ENCODE measurements at regions not wholly inside any gene's neighbourhood (a gene's known extent, or its start where the extent isn't known, plus 50 kb on each side); places are given as distances from the start of the nearest gene placed in this dataset.

DNA sequence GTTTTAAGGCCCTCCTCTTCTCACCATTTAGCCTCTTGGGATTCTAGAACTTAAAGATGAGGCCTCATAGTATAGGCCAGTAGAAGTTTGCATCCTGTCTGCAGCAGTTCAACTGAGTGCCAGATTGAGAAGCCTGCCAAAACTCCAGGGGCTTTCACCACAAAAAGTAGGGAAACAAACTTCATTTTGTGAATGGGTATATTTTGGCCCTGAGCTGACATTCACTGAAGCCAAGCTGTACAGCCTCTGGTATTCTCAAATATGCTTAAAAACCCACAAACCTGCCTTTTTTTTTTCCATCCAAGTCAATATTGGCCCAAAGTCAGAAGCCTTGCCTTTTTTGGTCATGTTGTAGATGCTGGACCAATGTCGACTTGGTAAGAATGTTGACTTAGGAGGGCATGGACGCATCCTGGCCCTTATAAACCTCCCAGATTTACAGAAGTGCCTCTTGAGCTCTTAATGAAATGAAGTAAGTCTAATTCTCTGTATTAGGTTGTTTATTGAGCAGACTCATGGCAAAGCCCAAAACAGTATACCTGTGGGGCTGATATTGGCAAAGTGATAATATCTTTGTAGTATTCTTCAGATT, 337.5 kb downstream of the CHRM3 start:
- H3K36me3 ChIP-seq (ENCODE audit: insufficient read depth): no peaks in the 10 kb centered on the region
- ATAC-seq (no peak), DNase-seq (ENCODE audit: low spot score) (no peak)
- Mint-ChIP-seq H3K4me3 (no peak overlapping the region), H3K4me1 (peaks cover 5% of the 10 kb centered on the region; the same call in 2 of the 3 replicates), H3K9me3 (no peaks in the 10 kb centered on the region), H3K36me3 (ENCODE audit: low read depth) (no peaks in the 10 kb centered on the region), H3K27ac (no peak overlapping the region), H3K27me3 (ENCODE audit: insufficient read depth, low read depth, poor library complexity) (no peaks in the 10 kb centered on the region)
- H3K4me3 ChIP-seq: no peak overlapping the region
- TF ChIP-seq EZH2 (IDR thresholded peaks at IDR 0.05; ENCODE audit: low read depth, unreplicated experiment): no peak
- TF ChIP-seq CREB1 (CRISPR knock-in tag; IDR thresholded peaks at IDR 0.05; ENCODE audit: low read depth): no peak
- TF ChIP-seq JUNB (IDR thresholded peaks at IDR 0.05; ENCODE audit: unreplicated experiment): no peak
- TF ChIP-seq NANOG (IDR thresholded peaks at IDR 0.05; ENCODE audit: borderline replicate concordance): no peak
- no peak for TF ChIP-seq ZNF114 (CRISPR knock-in tag; IDR thresholded peaks at IDR 0.05)
- TF ChIP-seq STAT1 (IDR thresholded peaks at IDR 0.05; ENCODE audit: unreplicated experiment): no peak
- TF ChIP-seq, protein P1, sequence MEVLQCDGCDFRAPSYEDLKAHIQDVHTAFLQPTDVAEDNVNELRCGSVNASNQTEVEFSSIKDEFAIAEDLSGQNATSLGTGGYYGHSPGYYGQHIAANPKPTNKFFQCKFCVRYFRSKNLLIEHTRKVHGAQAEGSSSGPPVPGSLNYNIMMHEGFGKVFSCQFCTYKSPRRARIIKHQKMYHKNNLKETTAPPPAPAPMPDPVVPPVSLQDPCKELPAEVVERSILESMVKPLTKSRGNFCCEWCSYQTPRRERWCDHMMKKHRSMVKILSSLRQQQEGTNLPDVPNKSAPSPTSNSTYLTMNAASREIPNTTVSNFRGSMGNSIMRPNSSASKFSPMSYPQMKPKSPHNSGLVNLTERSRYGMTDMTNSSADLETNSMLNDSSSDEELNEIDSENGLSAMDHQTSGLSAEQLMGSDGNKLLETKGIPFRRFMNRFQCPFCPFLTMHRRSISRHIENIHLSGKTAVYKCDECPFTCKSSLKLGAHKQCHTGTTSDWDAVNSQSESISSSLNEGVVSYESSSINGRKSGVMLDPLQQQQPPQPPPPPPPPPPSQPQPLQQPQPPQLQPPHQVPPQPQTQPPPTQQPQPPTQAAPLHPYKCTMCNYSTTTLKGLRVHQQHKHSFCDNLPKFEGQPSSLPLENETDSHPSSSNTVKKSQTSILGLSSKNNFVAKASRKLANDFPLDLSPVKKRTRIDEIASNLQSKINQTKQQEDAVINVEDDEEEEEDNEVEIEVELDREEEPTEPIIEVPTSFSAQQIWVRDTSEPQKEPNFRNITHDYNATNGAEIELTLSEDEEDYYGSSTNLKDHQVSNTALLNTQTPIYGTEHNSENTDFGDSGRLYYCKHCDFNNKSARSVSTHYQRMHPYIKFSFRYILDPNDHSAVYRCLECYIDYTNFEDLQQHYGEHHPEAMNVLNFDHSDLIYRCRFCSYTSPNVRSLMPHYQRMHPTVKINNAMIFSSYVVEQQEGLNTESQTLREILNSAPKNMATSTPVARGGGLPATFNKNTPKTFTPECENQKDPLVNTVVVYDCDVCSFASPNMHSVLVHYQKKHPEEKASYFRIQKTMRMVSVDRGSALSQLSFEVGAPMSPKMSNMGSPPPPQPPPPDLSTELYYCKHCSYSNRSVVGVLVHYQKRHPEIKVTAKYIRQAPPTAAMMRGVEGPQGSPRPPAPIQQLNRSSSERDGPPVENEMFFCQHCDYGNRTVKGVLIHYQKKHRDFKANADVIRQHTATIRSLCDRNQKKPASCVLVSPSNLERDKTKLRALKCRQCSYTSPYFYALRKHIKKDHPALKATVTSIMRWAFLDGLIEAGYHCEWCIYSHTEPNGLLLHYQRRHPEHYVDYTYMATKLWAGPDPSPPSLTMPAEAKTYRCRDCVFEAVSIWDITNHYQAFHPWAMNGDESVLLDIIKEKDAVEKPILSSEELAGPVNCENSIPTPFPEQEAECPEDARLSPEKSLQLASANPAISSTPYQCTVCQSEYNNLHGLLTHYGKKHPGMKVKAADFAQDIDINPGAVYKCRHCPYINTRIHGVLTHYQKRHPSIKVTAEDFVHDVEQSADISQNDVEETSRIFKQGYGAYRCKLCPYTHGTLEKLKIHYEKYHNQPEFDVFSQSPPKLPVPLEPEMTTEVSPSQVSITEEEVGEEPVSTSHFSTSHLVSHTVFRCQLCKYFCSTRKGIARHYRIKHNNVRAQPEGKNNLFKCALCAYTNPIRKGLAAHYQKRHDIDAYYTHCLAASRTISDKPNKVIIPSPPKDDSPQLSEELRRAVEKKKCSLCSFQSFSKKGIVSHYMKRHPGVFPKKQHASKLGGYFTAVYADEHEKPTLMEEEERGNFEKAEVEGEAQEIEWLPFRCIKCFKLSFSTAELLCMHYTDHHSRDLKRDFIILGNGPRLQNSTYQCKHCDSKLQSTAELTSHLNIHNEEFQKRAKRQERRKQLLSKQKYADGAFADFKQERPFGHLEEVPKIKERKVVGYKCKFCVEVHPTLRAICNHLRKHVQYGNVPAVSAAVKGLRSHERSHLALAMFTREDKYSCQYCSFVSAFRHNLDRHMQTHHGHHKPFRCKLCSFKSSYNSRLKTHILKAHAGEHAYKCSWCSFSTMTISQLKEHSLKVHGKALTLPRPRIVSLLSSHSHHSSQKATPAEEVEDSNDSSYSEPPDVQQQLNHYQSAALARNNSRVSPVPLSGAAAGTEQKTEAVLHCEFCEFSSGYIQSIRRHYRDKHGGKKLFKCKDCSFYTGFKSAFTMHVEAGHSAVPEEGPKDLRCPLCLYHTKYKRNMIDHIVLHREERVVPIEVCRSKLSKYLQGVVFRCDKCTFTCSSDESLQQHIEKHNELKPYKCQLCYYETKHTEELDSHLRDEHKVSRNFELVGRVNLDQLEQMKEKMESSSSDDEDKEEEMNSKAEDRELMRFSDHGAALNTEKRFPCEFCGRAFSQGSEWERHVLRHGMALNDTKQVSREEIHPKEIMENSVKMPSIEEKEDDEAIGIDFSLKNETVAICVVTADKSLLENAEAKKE (CRISPR knock-in tag; IDR thresholded peaks at IDR 0.05): no peak
- TF ChIP-seq REST (IDR thresholded peaks at IDR 0.05; ENCODE audit: unreplicated experiment): no peak
- TF ChIP-seq, protein P2, sequence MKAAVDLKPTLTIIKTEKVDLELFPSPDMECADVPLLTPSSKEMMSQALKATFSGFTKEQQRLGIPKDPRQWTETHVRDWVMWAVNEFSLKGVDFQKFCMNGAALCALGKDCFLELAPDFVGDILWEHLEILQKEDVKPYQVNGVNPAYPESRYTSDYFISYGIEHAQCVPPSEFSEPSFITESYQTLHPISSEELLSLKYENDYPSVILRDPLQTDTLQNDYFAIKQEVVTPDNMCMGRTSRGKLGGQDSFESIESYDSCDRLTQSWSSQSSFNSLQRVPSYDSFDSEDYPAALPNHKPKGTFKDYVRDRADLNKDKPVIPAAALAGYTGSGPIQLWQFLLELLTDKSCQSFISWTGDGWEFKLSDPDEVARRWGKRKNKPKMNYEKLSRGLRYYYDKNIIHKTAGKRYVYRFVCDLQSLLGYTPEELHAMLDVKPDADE (IDR thresholded peaks at IDR 0.05): no peak
- no peak for TF ChIP-seq CTCF (conservative IDR thresholded peaks at IDR 0.05; ENCODE audit: low read depth in 2 of 2)
- TF ChIP-seq EZH2phosphoT487 (IDR thresholded peaks at IDR 0.05; ENCODE audit: unreplicated experiment): no peak
- no peak overlapping the region for H2AFZ ChIP-seq
- H3F3A ChIP-seq (replicated peaks; ENCODE audit: low read depth): no peaks in the 10 kb centered on the region
- no peaks in the 10 kb centered on the region for H3K79me2 ChIP-seq (replicated peaks; ENCODE audit: insufficient read depth)
- H3K27me3 ChIP-seq (ENCODE audit: insufficient read depth): no peaks in the 10 kb centered on the region
- no peak overlapping the region for H3K27ac ChIP-seq (ENCODE audit: low read depth)
- no peak overlapping the region for H3K4me2 ChIP-seq
- H3K9me2 ChIP-seq (ENCODE audit: insufficient read depth): no peaks in the 10 kb centered on the region
- H3K4me1 ChIP-seq (ENCODE audit: insufficient read depth): no peaks in the 10 kb centered on the region
- H4K20me1 ChIP-seq (replicated peaks; ENCODE audit: insufficient read depth): no peaks in the 10 kb centered on the region

Data from GM23338 (cell line).